ENCODE measurements at regions not wholly inside any gene's neighbourhood (a gene's known extent, or its start where the extent isn't known, plus 50 kb on each side); places are given as distances from the start of the nearest gene placed in this dataset.

DNA sequence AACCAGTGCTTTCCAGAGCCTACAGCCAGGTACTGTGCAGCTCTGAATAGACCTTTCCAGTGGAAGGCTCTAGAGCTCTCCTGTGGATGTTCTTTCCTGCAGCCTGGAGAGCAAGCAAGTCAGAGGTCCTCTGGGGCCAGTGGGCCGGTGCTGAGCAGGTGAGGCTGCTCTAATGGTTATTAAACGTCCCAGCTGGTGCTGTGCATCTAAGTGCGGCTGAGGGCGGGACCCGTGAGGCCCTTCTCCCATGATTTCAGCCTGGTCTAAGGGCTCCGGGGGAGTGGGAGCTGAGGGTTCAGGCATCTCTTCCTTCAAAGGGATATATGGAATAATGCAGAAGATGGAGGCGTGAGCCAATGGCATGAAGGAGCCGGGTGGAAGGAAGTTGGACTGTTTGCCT lies 83.7 kb upstream of the SDK2 start:
- TF ChIP-seq, protein P1, sequence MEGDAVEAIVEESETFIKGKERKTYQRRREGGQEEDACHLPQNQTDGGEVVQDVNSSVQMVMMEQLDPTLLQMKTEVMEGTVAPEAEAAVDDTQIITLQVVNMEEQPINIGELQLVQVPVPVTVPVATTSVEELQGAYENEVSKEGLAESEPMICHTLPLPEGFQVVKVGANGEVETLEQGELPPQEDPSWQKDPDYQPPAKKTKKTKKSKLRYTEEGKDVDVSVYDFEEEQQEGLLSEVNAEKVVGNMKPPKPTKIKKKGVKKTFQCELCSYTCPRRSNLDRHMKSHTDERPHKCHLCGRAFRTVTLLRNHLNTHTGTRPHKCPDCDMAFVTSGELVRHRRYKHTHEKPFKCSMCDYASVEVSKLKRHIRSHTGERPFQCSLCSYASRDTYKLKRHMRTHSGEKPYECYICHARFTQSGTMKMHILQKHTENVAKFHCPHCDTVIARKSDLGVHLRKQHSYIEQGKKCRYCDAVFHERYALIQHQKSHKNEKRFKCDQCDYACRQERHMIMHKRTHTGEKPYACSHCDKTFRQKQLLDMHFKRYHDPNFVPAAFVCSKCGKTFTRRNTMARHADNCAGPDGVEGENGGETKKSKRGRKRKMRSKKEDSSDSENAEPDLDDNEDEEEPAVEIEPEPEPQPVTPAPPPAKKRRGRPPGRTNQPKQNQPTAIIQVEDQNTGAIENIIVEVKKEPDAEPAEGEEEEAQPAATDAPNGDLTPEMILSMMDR (IDR thresholded peaks at IDR 0.05; ENCODE audit: low read depth, low read length, missing control alignments) = no peak
- no peak for DNase-seq (ENCODE audit: extremely low read depth, low read depth)
- H3K4me3 ChIP-seq (replicated peaks; ENCODE audit: low read depth, low read length) = no peak overlapping the region

DNA sequence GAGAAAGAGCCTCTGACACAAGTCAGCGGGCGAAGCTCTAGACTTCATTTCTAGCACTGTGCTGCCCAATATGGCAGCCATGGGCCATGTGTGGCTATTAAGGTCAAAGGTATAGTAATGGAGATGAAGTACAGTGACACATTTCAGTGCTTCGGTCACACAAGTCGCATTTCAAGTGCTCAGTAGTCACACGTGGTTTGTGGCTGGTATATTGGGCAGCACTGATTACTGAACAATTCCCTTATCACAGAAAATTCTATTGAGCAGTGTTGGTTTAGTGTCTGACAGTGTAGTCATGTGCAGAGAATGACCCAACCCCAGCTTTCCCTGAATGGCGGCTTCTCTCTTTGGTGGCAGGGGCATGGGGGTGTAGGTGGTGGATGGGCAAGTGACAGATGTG lies 84.9 kb upstream of the SDK2 start:
- TF ChIP-seq, protein P1 (IDR thresholded peaks at IDR 0.05; ENCODE audit: low read depth, low read length, missing control alignments) = no peak
- DNase-seq (ENCODE audit: extremely low read depth, low read depth) = no peak
- no peak overlapping the region for H3K4me3 ChIP-seq (replicated peaks; ENCODE audit: low read depth, low read length)

DNA sequence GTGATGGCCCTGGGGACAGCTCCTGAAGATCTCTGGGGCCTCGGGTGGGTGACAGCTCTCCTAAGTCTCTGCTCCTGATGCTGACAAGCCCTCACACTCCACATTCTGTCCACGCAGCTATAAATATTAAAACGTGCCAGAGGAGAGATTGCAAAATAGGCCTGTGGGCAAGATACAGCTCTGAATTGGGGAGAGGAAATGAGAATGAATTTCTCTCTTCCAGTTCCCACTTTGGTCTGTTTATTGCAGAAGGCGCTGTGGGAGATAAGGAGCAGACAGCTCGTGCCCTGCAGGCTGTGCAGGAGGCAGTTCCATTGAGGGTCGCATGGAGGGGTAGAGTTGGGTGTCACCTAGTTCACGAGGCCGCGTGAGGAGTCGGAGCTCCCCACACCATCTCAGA lies 87.5 kb upstream of the SDK2 start:
- no peak overlapping the region for H3K4me3 ChIP-seq (replicated peaks; ENCODE audit: low read depth, low read length)
- TF ChIP-seq, protein P1 (IDR thresholded peaks at IDR 0.05; ENCODE audit: low read depth, low read length, missing control alignments) = no peak
- DNase-seq (ENCODE audit: extremely low read depth, low read depth) = no peak

DNA sequence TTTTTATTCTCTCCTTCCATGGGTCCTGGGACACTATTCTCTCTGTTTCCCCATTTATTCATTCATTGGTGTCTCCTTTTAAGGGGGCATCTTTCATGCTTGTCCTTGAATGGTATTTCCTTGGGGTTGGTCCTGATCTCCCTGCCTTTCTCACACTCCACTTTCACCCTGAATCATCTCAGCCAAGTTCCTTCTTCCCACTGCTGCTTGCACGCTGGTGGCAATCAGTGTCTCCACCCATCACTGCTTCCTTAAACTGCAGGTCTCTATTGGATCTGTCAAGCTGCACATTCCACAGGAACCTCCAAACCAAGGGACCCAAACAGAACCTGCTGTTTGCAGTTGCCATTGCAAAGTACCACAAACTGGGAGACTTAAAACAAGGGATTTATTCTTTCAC lies 89.3 kb upstream of the SDK2 start:
- TF ChIP-seq, protein P1 (IDR thresholded peaks at IDR 0.05; ENCODE audit: low read depth, low read length, missing control alignments) = no peak
- H3K4me3 ChIP-seq (replicated peaks; ENCODE audit: low read depth, low read length) = no peak overlapping the region
- no peak for DNase-seq (ENCODE audit: extremely low read depth, low read depth)

DNA sequence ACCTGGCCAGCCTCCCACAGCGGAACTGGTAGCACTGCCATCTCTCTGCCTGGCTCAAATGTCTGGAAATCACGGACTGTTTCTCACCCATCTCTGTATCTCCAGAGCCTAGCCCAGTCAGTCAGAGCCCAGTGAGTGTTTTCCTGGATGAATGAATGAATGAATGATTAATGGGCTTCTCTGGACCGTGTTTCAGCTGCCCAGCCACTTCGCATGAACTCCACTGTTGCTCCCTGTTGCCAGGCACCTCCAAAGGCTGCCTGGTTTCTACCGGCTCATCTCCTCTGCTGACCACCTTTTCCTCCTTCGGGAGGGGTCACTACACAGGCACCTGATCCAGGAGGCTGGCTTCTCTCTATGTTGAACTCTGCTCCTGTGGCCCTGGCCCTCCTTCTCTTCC lies 91.0 kb upstream of the SDK2 start:
- TF ChIP-seq, protein P1 (IDR thresholded peaks at IDR 0.05; ENCODE audit: low read depth, low read length, missing control alignments) = no peak
- H3K4me3 ChIP-seq (replicated peaks; ENCODE audit: low read depth, low read length) = no peak overlapping the region
- no peak for DNase-seq (ENCODE audit: extremely low read depth, low read depth)

DNA sequence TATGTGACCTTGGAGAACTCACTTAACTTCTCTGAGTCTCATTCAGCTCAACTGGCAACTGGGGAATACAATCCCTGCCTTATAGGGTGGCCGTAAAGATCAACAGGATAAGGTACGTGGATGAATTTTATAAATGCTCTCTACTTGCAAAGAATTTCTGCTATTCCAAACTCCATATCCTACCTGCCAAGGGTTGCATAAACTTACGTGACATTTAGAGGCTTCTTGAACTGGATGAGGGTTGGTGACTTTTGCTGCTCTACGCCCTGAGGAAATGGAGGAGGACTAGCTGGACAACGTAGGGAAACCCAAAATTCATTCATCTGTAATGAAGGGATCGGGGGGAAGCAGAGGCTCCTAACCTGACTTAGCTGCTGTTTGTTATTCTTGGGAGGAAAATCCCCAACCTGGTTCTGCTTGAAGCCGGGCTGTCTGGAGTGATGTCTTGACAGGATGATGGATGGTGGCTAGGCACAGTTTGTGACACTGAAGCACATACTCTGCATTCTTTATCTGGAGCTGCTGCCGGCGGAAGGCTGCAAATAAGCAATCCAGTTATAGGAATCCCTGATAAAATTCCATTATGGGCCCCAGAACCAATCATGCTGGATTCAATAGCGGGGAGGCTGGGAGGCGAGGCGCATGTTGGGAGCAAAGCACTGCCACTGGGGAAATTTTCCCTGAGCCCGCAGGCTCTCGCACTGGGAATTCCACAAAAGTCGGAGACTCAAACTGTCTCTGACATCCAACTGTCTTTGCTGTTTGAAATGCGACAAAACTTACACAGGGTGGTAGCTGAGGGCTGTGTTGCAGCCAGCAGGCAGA lies 94.7 kb upstream of the SDK2 start:
- H3K4me3 ChIP-seq (replicated peaks; ENCODE audit: low read depth, low read length) = no peak overlapping the region
- DNase-seq (ENCODE audit: extremely low read depth, low read depth) = no peak
- TF ChIP-seq, protein P1 (IDR thresholded peaks at IDR 0.05; ENCODE audit: low read depth, low read length, missing control alignments) = no peak

DNA sequence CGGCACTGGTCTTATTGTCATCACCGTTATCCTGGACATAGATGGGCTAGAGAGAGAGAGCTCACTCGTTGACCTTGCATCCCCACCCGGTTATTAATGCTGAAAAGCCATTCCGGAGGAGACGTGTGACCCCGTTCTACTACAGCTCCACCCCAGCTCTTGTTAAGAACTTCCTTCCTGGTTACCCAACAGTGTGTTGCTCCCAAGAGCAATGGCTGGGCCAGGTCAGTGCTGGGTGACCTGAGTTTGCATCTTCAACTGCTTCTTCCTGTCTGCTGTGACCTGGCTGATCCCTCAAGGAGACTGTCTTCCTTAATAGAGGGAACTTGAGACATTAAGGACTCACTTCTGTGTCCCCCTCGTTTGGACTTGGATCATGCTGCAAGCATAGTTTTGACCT lies 96.1 kb upstream of the SDK2 start:
- DNase-seq (ENCODE audit: extremely low read depth, low read depth) = no peak
- TF ChIP-seq, protein P1 (IDR thresholded peaks at IDR 0.05; ENCODE audit: low read depth, low read length, missing control alignments) = no peak
- H3K4me3 ChIP-seq (replicated peaks; ENCODE audit: low read depth, low read length) = no peak overlapping the region
